ENCODE measurements at regions not wholly inside any gene's neighbourhood (a gene's known extent, or its start where the extent isn't known, plus 50 kb on each side); places are given as distances from the start of the nearest gene placed in this dataset.

GRCh38 chr9:106773750-106774149 lies 89.2 kb upstream of the ZNF462 start:
- TF ChIP-seq CTCF (optimal IDR thresholded peaks at IDR 0.05 in 1 of 3, IDR thresholded peaks at IDR 0.05 in 1 of 3, conservative IDR thresholded peaks at IDR 0.05 in 1 of 3; ENCODE audit: extremely low read depth in 1 of 3, insufficient read depth in 2 of 3, low read length in 3 of 3) (no peak), EZH2 (IDR thresholded peaks at IDR 0.05; ENCODE audit: low read length) (no peak)
